ENCODE measurements at regions not wholly inside any gene's neighbourhood (a gene's known extent, or its start where the extent isn't known, plus 50 kb on each side); places are given as distances from the start of the nearest gene placed in this dataset.

- no peak for TF ChIP-seq CTCF (conservative IDR thresholded peaks at IDR 0.05; ENCODE audit: low read length)
- TF ChIP-seq EZH2phosphoT487 (IDR thresholded peaks at IDR 0.05; ENCODE audit: borderline replicate concordance): no peak
Observed at GRCh38 chrX:120727452-120727851, 97.6 kb upstream of the C1GALT1C1 start.

Measured in Loucy (cell line).